H1 (cell line): ENCODE measurements at regions not wholly inside any gene's neighbourhood (a gene's known extent, or its start where the extent isn't known, plus 50 kb on each side); places are given as distances from the start of the nearest gene placed in this dataset.

Experiments used
- CTCF ChIA-PET: fragments of 300-600 bp; sonication (Branson Sonifier 250); formaldehyde crosslinking; loops from one replicate; lab custom pipeline; 2021; ENCODE audit not compliant: partially characterized antibody; lab: Charles Lee
- POLR2A ChIA-PET: fragments of 300-600 bp; sonication (Branson Sonifier 250); formaldehyde crosslinking; loops from one replicate; lab custom pipeline; 2021; ENCODE audit warnings: inconsistent platforms; ENCODE audit not compliant: partially characterized antibody; lab: Charles Lee
- DNase-seq, 2 experiments: peaks; one replicate each; pipeline versions ENCODE4 v3.0.0 to v3.0.0-alpha.2; 2010 to 2022; ENCODE audit warnings: low spot score in 2 of 2, low read depth in 1 of 2, mixed read lengths in 1 of 2
- FAIRE-seq: peaks from 2 replicates; lab custom pipeline; 2011; peaks lifted over from hg19 to GRCh38; lab: Jason Lieb, UNC
- H2AFZ ChIP-seq: 2 replicates; pipeline ENCODE4 v1.8.1; 2012; ENCODE audit warnings: low read length, inconsistent platforms
- H2AK5ac ChIP-seq: 2 replicates; pipeline ENCODE4 v1.6.1; 2013; ENCODE audit warnings: low read depth, low read length
- H2BK120ac ChIP-seq: replicated peaks from 2 replicates; pipeline ENCODE3; 2013; ENCODE audit warnings: low read depth, low read length, inconsistent platforms
- H2BK12ac ChIP-seq: 2 replicates; pipeline ENCODE4 v1.6.1; 2013; ENCODE audit warnings: low read depth, low read length
- H2BK15ac ChIP-seq: 2 replicates; pipeline ENCODE4 v1.6.1; 2013; ENCODE audit warnings: low read length
- H2BK20ac ChIP-seq: 2 replicates; pipeline ENCODE4 v1.6.1; 2013; ENCODE audit warnings: low read length
- H2BK5ac ChIP-seq: 2 replicates; pipeline ENCODE4 v1.6.1; 2013; ENCODE audit warnings: low read depth, low read length
- H3K14ac ChIP-seq: 2 replicates; pipeline ENCODE4 v1.6.1; 2013; ENCODE audit warnings: inconsistent platforms; ENCODE audit not compliant: insufficient read length
- H3K18ac ChIP-seq: 2 replicates; pipeline ENCODE4 v1.6.1; 2013; ENCODE audit warnings: low read length; ENCODE audit errors: extremely low read depth
- H3K23ac ChIP-seq: 2 replicates; pipeline ENCODE4 v1.6.1; 2013; ENCODE audit warnings: inconsistent platforms; ENCODE audit not compliant: insufficient read length
- H3K23me2 ChIP-seq: 2 replicates; pipeline ENCODE4 v1.6.1; 2013; ENCODE audit warnings: low read depth, low read length
- H3K27ac ChIP-seq: 2 replicates; pipeline ENCODE4 v1.6.1; 2011; ENCODE audit warnings: low read depth, low read length, inconsistent platforms
- H3K27me3 ChIP-seq, 4 experiments: replicated peaks in 1 of 4; 1 replicate in 1 of 4; 2 replicates in 3 of 4; pipeline versions ENCODE4 v1.6.1 to v1.8.1; 2011 to 2013; ENCODE audit warnings: low read length in 3 of 4, mild to moderate bottlenecking in 3 of 4, inconsistent platforms in 2 of 4, mixed read lengths in 2 of 4, moderate library complexity in 1 of 4; ENCODE audit not compliant: control insufficient read depth in 3 of 4, insufficient read depth in 3 of 4; ENCODE audit errors: extremely low read depth in 1 of 4
- H3K36me3 ChIP-seq, 4 experiments: 2 replicates each; pipeline versions ENCODE4 v1.6.1 to v1.8.1; 2011 to 2013; ENCODE audit warnings: mild to moderate bottlenecking in 4 of 4, low read length in 3 of 4, moderate library complexity in 2 of 4, control low read depth in 1 of 4, inconsistent platforms in 1 of 4; ENCODE audit not compliant: insufficient read depth in 4 of 4, control insufficient read depth in 2 of 4
- H3K4ac ChIP-seq: replicated peaks from 2 replicates; pipeline ENCODE3; 2013; ENCODE audit warnings: low read length, low read depth, mixed read lengths, inconsistent platforms; ENCODE audit not compliant: insufficient read length
- H3K4me1 ChIP-seq, 4 experiments: replicated peaks in 1 of 4; 1 replicate in 1 of 4; 2 replicates in 3 of 4; pipeline versions ENCODE4 v1.6.1 to v1.8.1; 2011 to 2013; ENCODE audit warnings: low read length in 3 of 4, inconsistent platforms in 2 of 4, mixed read lengths in 1 of 4; ENCODE audit not compliant: insufficient read depth in 4 of 4, control insufficient read depth in 3 of 4
- H3K4me2 ChIP-seq, 2 experiments: 2 replicates each; pipeline versions ENCODE4 v1.6.1 to v1.8.1; 2011 to 2013; ENCODE audit warnings: low read depth in 2 of 2, low read length in 2 of 2, control low read depth in 1 of 2, inconsistent platforms in 1 of 2, mild to moderate bottlenecking in 1 of 2; ENCODE audit not compliant: insufficient read depth in 1 of 2
- H3K4me3 ChIP-seq, 4 experiments: fragments of 200-600, 300-600 bp in 1 of 4; sonication (generic), shearing (Covaris generic), sonication (Bioruptor Twin) in 1 of 4; 2 replicates each; pipeline versions ENCODE4 v1.5.1 to v1.8.1; 2011 to 2016; ENCODE audit warnings: low read length in 4 of 4, low read depth in 3 of 4, control low read depth in 2 of 4, inconsistent platforms in 2 of 4, mild to moderate bottlenecking in 2 of 4, mixed read lengths in 1 of 4, moderate library complexity in 1 of 4; ENCODE audit not compliant: insufficient read depth in 2 of 4; ENCODE audit errors: extremely low read depth in 1 of 4
- H3K56ac ChIP-seq: replicated peaks from 2 replicates; pipeline ENCODE3; 2013; ENCODE audit warnings: low read depth, mild to moderate bottlenecking, mixed read lengths, low read length, inconsistent platforms; ENCODE audit not compliant: insufficient read length
- H3K79me1 ChIP-seq: 2 replicates; pipeline ENCODE4 v1.6.1; 2013; ENCODE audit warnings: low read depth, low read length, control low read depth
- H3K79me2 ChIP-seq, 2 experiments: 2 replicates each; pipeline versions ENCODE4 v1.6.1 to v1.8.1; 2012 to 2013; ENCODE audit warnings: low read length in 2 of 2, mild to moderate bottlenecking in 2 of 2, inconsistent platforms in 1 of 2; ENCODE audit not compliant: insufficient read depth in 2 of 2, control insufficient read depth in 1 of 2
- H3K9ac ChIP-seq, 4 experiments: replicated peaks in 1 of 4; 1 replicate in 1 of 4; 2 replicates in 3 of 4; pipeline versions ENCODE4 v1.6.1 to v1.8.1; 2011 to 2013; ENCODE audit warnings: low read depth in 3 of 4, low read length in 3 of 4, control low read depth in 2 of 4, mild to moderate bottlenecking in 2 of 4, moderate library complexity in 2 of 4, inconsistent platforms in 1 of 4; ENCODE audit errors: extremely low read depth in 1 of 4
- H3K9me3 ChIP-seq, 2 experiments: 2 replicates each; pipeline versions ENCODE4 v1.6.1 to v1.8.1; 2012 to 2013; ENCODE audit warnings: mild to moderate bottlenecking in 2 of 2, moderate library complexity in 2 of 2, control low read depth in 1 of 2, inconsistent platforms in 1 of 2, low read depth in 1 of 2, low read length in 1 of 2, mixed read lengths in 1 of 2; ENCODE audit not compliant: insufficient read depth in 2 of 2
- H4K20me1 ChIP-seq, 2 experiments: replicated peaks in 1 of 2; 2 replicates each; pipeline versions ENCODE3 to v1.8.1; 2011 to 2013; ENCODE audit warnings: inconsistent platforms in 2 of 2, low read length in 2 of 2, mild to moderate bottlenecking in 1 of 2; ENCODE audit not compliant: insufficient read depth in 2 of 2, control insufficient read depth in 1 of 2
- H4K5ac ChIP-seq: 2 replicates; pipeline ENCODE4 v1.6.1; 2013; ENCODE audit warnings: low read length, low read depth, mixed read lengths, inconsistent platforms; ENCODE audit not compliant: insufficient read length
- H4K8ac ChIP-seq: 2 replicates; pipeline ENCODE4 v1.8.0; 2013; ENCODE audit warnings: mild to moderate bottlenecking, moderate library complexity, low read length, inconsistent platforms; ENCODE audit not compliant: insufficient read depth; ENCODE audit errors: extremely low read depth
- H4K91ac ChIP-seq: replicated peaks from 2 replicates; pipeline ENCODE3; 2013; ENCODE audit warnings: low read length, mixed read lengths, inconsistent platforms; ENCODE audit not compliant: insufficient read length
- E2F6 ChIP-seq: IDR thresholded peaks from 2 replicates; pipeline ENCODE4 v1.6.1; 2012; ENCODE audit warnings: inconsistent platforms
- EZH2 ChIP-seq: fragments of 200-600 bp; sonication (generic); IDR thresholded peaks from 2 replicates; pipeline ENCODE4 v1.7.1; 2012; ENCODE audit warnings: low read depth, mild to moderate bottlenecking, moderate library complexity, low read length, inconsistent platforms; ENCODE audit not compliant: severe bottlenecking
- NANOG ChIP-seq: IDR thresholded peaks from 2 replicates; pipeline ENCODE4 v1.6.1; 2011; ENCODE audit warnings: low read length, low read depth, mild to moderate bottlenecking, inconsistent platforms; ENCODE audit not compliant: insufficient read depth, poor library complexity, severe bottlenecking
- WGBS, 2 experiments: shearing (Covaris generic) in 1 of 2; methylation state at CpG; one replicate each; pipeline versions ENCODE4 v1.1.6 to v1.1.7; 2013 to 2015; ENCODE audit warnings: low lambda C conversion rate in 2 of 2, mixed read lengths in 2 of 2, inconsistent platforms in 1 of 2, low coverage in 1 of 2, missing lambda C conversion rate in 1 of 2; ENCODE audit not compliant: insufficient replicate concordance in 2 of 2, insufficient coverage in 1 of 2, insufficient read length in 1 of 2; ENCODE audit errors: extremely low coverage in 1 of 2, missing lambda C conversion rate in 1 of 2; 5-methylcytosine and 5-hydroxymethylcytosine counted together

- no peak overlapping the region for H3K14ac ChIP-seq
- H3K9ac ChIP-seq: no peak overlapping the region
- H3K4me3 ChIP-seq: no peak overlapping the region
- H3K4me2 ChIP-seq: no peak overlapping the region
- H3K4me1 ChIP-seq: no peaks in the 10 kb centered on the region
- no peak overlapping the region for H3K4ac ChIP-seq
- no peak overlapping the region for H4K8ac ChIP-seq
- no peak overlapping the region for H3K56ac ChIP-seq
- no peak overlapping the region for H3K23ac ChIP-seq
- H2AK5ac ChIP-seq: no peak overlapping the region
- no peak overlapping the region for H4K5ac ChIP-seq
- no peak overlapping the region for H2BK20ac ChIP-seq
- H3K27me3 ChIP-seq: no peaks in the 10 kb centered on the region
- no peak overlapping the region for H2BK120ac ChIP-seq
- TF ChIP-seq NANOG (no peak), E2F6 (no peak), EZH2 (no peak)
- TF ChIP-seq, all 59 proteins: peak for 0
- Histone ChIP-seq H2BK5ac (no peak overlapping the region), H3K36me3 (no peaks in the 10 kb centered on the region), H4K20me1 (no peaks in the 10 kb centered on the region), H2BK12ac (no peak overlapping the region), H3K27ac (no peak overlapping the region), H3K23me2 (no peaks in the 10 kb centered on the region), H3K79me2 (no peaks in the 10 kb centered on the region), H3K9me3 (no peaks in the 10 kb centered on the region), H3K79me1 (no peaks in the 10 kb centered on the region), H3K18ac (no peak overlapping the region), H2AFZ (no peak overlapping the region), H4K91ac (no peak overlapping the region), H2BK15ac (no peak overlapping the region)
- 89% methylated on average over 4 of the region's 4 CpGs; no CpG with 5 or more reads in 1 of the 2 experiments for WGBS, 2 experiments
- ChIA-PET POLR2A (no interaction called here), CTCF (no interaction called here)
- FAIRE-seq (no peak), DNase-seq (no peak)
Measured at GRCh38 chr12:71060426-71060825, 97.4 kb downstream of the TSPAN8 start.
